ENCODE measurements at regions not wholly inside any gene's neighbourhood (a gene's known extent, or its start where the extent isn't known, plus 50 kb on each side); places are given as distances from the start of the nearest gene placed in this dataset.
"Not testable (repeated sequence)": the region's sequence is repeated elsewhere in the genome, so short reads cannot be mapped to it uniquely, and the experiment has no call there.

GRCh38 chr2:21774691-21775368 is 651.1 kb downstream of the TDRD15 start:
- DNase-seq (ENCODE audit: low read depth in 2 of 2), result no peak

- no peak for DNase-seq (ENCODE audit: low read depth in 2 of 2)
Observed at GRCh38 chr2:21779786-21780185, 656.0 kb downstream of the TDRD15 start.

- DNase-seq (ENCODE audit: low read depth in 2 of 2), result no peak
Observed at GRCh38 chr2:21781962-21782361, 658.2 kb downstream of the TDRD15 start.

- DNase-seq (ENCODE audit: low read depth in 2 of 2), result no peak
Observed at GRCh38 chr2:21782866-21783265, 659.1 kb downstream of the TDRD15 start.

GRCh38 chr2:21787941-21788340 is 664.2 kb downstream of the TDRD15 start:
- DNase-seq (ENCODE audit: low read depth in 2 of 2), result no peak

GRCh38 chr2:21790311-21790710 is 666.5 kb downstream of the TDRD15 start:
- DNase-seq (ENCODE audit: low read depth in 2 of 2), result not testable (repeated sequence)

GRCh38 chr2:21792571-21792970 is 668.8 kb downstream of the TDRD15 start:
- DNase-seq (ENCODE audit: low read depth in 2 of 2), result no peak

GRCh38 chr2:21793461-21793860 is 669.7 kb downstream of the TDRD15 start:
- no peak for DNase-seq (ENCODE audit: low read depth in 2 of 2)

GRCh38 chr2:21794611-21795010 is 670.8 kb downstream of the TDRD15 start:
- DNase-seq (ENCODE audit: low read depth in 2 of 2), result no peak

GRCh38 chr2:21800356-21800755 is 676.6 kb downstream of the TDRD15 start:
- DNase-seq (ENCODE audit: low read depth in 2 of 2), result no peak

GRCh38 chr2:21803550-21803949 is 679.8 kb downstream of the TDRD15 start:
- DNase-seq (ENCODE audit: low read depth in 2 of 2), result no peak

- no peak for DNase-seq (ENCODE audit: low read depth in 2 of 2)
Observed at GRCh38 chr2:21804151-21804550, 680.4 kb downstream of the TDRD15 start.

- no peak for DNase-seq (ENCODE audit: low read depth in 2 of 2)
Observed at GRCh38 chr2:21811541-21811940, 687.8 kb downstream of the TDRD15 start.

- DNase-seq (ENCODE audit: low read depth in 2 of 2), result no peak
Observed at GRCh38 chr2:21812766-21813165, 689.0 kb downstream of the TDRD15 start.

- no peak for DNase-seq (ENCODE audit: low read depth in 2 of 2)
Observed at GRCh38 chr2:21814588-21815149, 690.9 kb downstream of the TDRD15 start.

GRCh38 chr2:21818212-21818795 is 694.5 kb downstream of the TDRD15 start:
- DNase-seq (ENCODE audit: low read depth in 2 of 2), result no peak

GRCh38 chr2:21819454-21819853 is 695.7 kb downstream of the TDRD15 start:
- DNase-seq (ENCODE audit: low read depth in 2 of 2), result no peak

GRCh38 chr2:21820271-21820670 is 696.5 kb downstream of the TDRD15 start:
- no peak for DNase-seq (ENCODE audit: low read depth in 2 of 2)

- no peak for DNase-seq (ENCODE audit: low read depth in 2 of 2)
Observed at GRCh38 chr2:21821672-21822227, 698.0 kb downstream of the TDRD15 start.

- no peak for DNase-seq (ENCODE audit: low read depth in 2 of 2)
Observed at GRCh38 chr2:21822505-21822904, 698.7 kb downstream of the TDRD15 start.

- DNase-seq (ENCODE audit: low read depth in 2 of 2), result no peak
Observed at GRCh38 chr2:21833767-21834166, 710.0 kb downstream of the TDRD15 start.

GRCh38 chr2:21836261-21836660 is 712.5 kb downstream of the TDRD15 start:
- no peak for DNase-seq (ENCODE audit: low read depth in 2 of 2)

GRCh38 chr2:21836719-21837118 is 713.0 kb downstream of the TDRD15 start:
- DNase-seq (ENCODE audit: low read depth in 2 of 2), result no peak
